Glomerular visceral epithelial cell (primary cell): ENCODE measurements at regions not wholly inside any gene's neighbourhood (a gene's known extent, or its start where the extent isn't known, plus 50 kb on each side); places are given as distances from the start of the nearest gene placed in this dataset.

Source experiments
- DNase-seq: peaks from one replicate; pipeline ENCODE4 v3.0.0-alpha.2; 2016; ENCODE audit errors: extremely low spot score

DNA sequence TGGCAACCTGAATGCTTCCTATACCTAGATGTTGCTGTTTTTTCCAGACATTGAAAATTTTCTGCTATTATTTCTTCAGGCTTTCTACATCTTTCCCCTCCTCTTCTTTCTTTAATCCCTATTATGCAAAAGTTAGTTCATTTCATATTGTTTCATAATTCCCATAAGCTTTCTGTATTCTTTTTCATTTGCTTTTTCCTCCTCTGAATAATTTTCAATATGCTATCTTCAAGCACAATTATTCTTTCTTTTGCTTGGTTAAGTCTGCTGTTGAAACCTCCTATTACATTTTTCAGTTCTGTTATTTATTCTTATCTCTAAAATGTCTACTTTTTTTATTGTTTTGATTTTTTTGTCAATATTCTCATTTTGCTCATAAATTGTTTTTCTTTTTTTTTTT, 947.1 kb upstream of the MIR17HG start:
- no peak for DNase-seq

DNA sequence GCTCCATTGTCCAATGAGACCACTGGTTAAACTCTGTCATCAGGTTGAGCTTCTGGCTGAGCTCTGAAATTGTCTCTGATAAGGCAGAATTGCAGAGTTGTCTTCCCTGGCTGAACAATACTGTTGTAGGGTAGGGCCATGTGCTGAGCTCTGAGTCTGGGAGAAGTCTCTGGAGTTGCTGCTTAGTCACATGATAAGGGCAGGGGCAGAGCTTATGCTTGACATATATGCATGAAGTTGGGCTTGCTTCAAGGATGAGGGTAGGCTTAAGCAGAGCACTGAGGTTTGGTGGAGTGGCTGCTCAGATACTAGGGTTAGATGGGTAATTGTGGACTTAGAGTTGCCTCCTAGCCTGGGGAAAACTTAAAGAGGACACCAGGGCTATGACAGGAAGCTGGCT, 946.3 kb upstream of the MIR17HG start:
- no peak for DNase-seq

DNA sequence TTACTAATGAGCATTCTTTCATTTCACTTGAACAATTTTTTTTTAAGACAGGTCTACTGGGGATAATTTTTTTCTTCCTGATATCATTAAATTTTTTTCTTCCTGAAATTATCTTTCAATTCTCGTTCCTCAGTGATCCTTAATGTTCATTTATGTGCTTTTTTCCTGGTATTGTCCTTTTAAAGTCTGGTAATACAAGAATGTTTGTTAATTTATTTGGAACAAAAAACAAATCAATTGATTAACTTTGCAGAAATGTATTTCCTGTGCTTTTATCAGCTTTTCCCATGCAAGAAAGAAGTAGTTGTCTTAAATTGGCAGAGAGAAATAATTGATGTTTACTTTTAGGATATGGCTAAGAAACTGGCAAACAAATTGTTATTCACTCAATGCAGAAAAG, 945.4 kb upstream of the MIR17HG start:
- DNase-seq, result no peak

DNA sequence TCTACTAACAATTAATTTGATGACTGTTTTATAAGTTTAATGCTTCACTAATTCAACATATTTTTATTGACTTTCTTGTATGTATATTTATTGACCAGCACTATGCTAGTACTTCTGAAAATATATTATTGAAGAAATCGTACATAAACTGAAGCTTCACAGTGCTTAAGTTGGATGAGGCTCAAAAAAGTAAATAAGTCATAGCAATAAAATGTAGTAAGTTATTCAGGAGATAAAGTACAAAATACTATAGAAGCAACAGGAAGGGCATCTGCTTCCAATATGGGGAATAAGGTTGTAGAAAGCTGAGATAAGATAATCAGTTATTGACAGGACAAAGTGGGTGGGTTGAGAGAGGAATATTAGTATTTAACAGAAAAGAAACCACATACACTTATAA, 944.9 kb upstream of the MIR17HG start:
- DNase-seq, result no peak

DNA sequence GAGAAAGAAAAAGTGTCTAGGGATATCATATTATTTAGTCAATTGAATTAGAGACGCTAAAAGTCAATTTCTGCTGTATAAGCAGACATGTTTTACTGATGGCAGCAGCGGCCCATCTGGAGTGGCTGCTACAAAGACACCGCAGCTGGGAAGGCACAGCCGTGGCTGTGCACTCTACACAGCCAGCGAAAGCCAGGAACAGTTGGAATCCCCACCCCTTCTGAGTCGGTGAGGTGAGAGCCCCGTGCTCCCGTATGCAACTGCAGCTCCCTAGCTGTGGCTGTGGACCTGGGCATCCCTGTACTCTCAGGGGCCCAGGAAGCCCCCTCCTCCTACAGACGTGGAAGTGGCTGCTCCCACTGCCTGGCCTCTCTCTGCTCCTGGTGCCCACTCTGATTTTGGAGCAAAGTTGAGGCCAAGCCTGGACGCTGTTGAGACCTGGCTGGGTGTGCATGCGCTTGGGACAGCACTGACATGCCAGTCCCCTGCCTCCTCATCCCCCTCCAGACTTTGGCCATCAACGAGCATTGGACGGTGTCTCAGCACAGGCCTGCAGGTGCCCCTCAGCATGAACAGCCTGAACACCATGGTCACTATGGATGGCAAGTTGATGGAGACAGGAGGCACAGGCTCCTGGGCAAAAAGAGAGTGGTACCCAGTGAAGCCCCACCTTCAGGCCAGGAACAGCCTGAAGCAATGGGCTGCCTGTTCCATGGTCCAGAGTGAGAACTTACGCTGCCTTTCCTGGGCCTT, 944.0 kb upstream of the MIR17HG start:
- no peak for DNase-seq

DNA sequence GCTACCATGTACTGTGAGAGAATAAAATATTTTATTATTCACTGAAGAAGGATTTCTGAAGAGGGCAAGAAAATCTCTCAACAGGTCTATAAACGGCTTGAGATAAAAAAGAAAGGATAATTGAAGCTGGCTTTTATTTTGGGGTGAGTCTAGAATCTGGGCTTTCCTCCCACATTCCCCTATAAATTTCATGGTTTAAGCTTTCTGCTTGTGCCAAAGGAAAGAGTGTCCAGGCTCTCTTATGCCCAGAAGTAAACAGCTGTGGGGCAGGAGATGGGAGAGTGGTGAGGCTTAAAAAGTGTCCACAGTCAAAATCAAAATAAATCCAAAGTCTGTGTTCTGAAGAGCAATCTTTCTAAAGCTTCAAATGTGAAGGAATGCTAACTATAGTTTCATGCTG, 942.2 kb upstream of the MIR17HG start:
- no peak for DNase-seq

DNA sequence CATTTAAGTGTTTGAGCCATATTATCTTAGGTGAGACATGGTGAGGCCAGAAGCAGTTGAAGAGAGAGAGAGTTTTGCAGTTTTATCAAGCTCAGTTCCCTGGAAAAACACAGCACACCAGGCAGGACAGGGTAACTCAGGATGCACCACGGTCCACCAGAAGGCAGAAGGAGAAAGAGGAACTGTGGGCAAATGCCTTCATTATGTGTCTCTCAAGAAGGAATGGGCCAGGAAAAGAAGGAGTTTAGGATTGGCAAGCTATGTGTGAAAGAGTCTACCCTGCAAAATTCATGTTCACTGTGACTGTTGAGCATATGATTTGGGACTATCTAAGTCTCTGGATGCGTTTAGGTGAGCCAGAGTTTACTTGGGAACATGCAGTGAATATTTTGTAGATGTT, 934.5 kb upstream of the MIR17HG start:
- DNase-seq, result no peak

DNA sequence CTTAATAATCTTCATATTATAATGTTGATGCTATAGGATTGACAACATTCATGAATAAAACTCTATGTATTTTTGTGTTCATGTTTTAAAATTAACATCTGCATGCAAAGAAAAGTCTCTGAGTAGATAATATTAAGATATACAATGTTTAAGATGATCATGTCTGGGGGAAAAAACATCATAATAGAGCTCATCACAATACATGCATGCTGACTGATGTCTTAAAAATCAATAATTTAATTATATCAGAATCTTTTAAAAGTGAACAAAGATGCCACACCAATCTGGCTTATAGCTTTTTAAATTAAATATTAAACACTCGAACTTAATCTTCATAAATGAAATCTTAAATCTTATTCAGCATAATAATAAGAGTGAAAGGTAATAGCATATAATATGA, 933.9 kb upstream of the MIR17HG start:
- DNase-seq, result no peak

DNA sequence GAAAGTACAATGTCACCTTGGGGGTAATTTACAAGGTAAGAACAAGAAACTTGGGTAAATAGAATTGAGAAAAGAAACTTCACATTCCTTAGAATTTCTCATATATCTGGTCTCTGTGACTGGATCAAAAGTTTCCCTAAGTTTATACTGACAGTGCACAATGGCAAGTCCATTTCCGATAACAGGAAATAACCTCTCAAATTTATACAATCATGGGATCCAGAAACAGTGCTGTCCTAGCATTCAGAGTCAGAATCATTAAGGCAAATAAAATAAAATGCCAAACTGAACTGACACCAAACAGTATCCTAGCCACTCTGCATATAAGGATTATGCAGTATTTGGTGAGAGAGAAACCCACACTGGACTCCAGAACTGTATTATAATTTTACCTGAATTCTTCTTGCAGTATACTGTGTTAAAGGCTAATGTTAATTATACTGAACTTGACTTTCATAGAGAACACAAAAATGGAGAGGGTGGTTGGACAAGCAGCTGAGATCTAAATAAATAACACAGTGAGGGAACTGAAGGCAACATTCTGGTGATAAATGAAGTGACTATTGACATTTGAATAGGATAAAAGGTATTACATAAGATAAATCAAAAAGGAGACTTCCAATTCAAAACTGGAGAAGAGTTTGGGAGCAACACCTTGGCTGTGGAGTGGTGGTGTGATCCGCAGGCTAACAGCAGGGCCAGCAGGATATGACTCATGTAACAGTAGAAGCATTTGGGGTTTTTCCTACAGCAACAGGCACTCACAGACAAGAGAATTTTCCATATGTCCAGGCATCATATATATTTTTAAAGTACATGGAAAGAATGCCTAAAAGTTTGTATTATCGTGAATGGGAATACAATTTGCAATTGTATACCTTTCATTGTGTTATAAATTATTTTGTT, 932.5 kb upstream of the MIR17HG start:
- DNase-seq, result peak; percentile 55

DNA sequence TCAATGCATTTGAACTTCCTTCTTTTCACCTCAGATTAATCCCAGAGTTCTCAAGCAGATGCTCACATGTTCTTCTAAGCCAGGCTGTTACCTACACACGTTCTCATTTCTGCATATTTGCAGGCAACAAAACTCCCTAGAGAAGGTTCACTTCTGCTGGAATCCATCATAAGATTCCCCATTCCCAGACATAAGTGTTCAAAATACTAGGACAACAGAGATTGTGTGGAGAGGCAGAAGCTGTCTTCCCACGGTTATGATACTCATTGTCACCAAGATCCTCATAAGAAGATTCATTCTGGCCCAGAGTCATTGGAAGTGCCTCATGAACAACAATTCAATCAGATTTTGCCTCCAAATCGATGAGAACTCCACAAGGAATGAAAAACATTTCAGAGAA, 931.6 kb upstream of the MIR17HG start:
- no peak for DNase-seq

DNA sequence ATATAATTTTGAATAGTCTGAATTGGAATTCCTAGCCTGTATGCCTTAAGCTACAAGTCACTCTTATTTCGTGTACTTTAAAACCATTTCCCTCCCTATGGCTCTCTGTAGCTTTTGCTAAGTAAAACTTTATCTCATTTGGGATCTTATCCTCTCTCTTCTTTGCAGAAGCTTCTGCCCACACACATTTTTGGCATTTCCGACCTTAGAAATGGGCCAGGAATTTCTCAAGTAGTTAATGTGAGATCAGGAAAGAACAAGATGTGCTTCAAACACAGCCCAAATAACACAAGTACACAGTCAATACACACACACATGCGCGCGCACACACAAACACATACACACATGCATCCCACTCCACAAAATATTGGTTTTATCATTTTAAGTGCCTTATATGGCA, 931.0 kb upstream of the MIR17HG start:
- no peak for DNase-seq

DNA sequence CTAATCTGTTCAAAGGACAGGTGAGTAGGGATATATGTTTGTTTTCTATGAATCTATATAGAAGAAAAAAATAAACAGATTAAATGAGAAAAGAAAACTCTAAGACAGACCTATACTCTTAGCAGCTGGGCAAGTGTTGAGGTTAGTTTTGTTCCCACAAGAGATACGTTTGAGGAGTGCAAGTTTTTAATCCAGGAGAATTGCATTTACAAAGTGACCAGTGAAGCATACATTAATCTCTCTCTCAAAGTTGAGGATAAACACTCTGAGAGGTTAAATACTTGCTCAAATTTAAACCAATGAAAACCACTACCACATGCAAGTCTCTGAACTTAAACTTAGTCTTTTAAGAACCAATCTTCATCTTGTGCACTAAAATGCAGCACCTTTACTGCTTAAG, 930.5 kb upstream of the MIR17HG start:
- no peak for DNase-seq

DNA sequence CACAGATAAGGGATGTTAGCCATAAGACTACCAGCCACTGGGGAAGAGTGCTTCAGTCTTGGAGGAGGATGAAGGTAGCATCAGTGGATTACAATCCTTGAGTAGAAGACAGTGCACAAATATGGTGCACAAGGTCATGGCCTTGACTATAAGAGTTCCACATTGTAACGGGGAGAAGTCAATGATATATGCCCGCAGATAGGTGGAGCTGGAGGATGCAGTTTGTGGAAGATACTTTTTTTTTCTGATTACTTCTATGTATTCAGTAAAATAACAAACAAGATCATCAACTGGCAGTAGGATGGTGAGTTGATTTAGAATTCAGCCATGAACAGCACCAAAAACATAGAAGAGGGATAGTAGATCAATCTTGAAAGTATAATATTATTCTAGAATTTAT, 926.8 kb upstream of the MIR17HG start:
- no peak for DNase-seq

DNA sequence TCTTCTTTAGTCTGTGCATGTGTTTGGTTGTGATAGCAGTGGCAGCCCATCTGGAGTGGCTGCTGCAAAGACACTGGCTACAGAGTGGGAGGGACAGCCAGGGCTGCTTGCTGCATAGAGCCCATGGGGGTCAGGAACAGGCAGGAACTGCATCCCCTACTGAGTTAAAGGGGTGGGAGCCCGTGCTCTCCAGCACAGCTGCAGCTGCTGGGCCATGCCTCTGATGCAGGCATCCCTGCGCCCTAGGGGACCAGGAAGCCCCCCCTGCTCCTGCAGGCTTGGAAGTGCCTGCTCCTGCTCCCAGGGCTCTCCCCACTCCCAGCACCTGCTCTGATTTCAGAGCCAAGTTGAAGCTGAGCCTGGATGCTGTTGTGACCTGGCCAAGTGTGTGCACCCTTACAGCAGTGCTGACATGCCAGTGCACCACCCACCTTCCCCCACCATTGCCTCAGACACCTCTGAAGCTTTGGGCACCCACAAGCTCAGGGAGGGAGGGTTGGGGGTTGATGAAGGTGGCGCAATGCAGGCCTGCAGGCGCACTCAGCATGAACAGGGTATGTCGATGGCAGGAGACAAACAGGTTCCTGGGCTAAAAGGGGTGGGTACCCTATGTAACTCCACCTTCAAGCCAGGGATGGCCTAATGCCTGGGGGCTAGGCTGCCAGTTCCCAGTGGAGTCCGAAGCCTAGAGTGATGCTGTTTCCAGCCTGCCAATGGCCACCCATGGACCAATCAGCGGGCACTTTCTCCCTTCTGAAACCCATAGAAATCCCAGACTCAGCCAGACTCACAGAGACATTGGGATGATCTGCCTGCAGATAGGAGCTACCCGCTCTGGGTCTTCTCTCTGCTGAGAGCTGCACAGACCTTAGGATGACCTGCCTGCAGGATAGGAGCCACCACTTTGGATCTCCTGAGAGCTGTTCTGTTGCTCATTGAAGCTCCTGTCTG, 919.9 kb upstream of the MIR17HG start:
- no peak for DNase-seq

DNA sequence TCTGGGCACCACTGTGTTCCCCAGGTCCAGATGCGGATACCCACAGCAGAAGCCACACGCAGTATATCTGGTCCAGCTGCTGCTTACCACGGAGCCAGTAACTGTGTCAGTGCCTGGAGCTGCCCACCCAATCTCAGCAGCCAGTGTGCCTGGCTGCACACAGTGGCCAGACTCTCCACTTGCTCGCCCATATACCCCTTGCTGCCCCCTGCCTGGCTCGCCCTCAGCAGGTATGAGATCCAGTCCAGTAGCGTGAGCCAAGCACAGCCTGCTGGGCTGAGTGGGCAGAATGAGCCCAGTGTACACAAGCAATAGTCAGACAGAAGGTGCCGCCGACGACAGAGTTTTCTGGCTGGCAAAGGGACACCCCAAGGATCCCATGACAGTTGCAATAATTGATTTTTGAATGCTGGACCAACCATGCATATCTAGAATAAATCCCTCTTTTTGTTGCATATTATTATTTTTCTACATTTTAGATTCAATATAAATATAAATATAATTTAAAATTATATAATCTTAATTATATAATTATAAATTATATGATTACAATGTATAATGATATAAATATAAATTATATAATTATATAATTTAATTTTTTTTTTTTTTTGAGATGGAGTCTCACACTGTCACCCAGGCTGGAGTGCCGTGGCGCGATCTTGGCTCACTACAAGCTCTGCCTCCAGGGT, 918.8 kb upstream of the MIR17HG start:
- no peak for DNase-seq

DNA sequence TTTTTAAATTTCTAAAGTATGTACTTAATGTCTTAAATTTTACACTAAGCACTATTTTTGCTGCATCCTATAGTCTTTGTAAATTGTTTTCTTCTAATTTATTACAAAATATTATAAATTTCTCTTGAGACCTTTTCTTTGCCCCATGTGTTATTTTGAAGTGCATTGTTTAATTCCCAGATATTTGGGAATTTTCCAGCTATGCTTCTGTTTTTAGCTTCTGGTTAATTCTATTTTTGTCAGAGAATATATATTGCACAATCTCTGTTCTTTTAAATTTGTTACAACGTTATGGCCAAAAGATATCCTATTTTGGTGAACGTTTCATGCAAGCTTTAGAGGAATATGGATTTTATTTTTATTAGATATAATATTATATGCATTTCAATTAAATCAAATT, 917.4 kb upstream of the MIR17HG start:
- no peak for DNase-seq

DNA sequence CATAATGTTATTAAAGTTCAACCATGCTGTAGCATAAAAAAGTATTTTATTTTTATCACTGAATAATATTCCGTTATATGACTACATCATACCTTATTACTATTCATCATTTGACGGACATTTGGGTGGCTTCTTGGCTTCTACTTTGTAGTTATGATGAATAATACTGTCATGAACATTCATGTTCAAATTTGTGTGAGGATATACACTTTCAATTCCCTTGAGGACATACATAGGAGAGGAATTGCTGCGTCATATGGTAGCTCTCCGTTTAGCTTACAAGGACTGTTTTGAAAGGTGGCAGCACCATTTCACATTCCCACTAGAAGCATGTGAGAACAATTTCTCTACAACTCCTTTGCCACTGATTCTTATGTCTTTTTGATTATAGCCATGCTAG, 910.8 kb upstream of the MIR17HG start:
- DNase-seq, result no peak

DNA sequence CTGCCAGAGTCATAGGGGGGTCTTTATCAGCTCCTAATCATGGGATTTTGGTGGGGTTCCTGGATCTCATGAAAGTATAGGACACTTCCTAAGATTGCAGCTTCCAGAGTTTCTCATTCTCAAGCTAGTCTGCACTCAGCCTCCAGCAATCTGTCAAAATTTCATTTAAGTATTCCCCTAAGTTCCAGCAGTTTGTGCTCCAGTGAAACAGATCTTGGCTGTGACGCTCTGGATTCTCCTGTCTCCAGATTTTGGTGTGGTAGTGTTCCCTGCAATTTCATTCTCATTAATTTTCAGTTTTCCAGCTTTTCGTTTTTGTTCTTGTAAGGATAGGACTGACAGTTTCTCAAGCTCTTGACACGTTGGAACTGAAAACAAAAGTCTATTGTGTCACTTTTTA, 908.9 kb upstream of the MIR17HG start:
- no peak for DNase-seq

DNA sequence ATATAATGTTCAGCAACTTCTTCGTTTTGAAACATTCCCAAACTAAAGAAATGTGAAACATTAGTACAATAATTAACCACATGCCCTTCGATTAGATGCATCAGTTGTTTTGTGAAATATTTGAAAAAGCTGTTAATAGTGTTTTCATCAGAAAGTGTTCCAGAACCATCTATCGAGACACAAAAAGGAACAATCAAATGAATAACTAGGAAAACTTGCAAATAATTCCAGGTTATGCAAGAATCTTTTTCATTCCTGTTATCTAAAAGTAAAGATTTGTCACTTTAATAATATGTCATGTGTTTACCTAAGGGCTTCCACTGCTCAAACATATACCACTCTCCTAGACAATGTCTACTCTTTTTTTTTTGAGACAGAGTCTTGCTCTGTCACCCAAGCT, 904.2 kb upstream of the MIR17HG start:
- DNase-seq, result no peak

DNA sequence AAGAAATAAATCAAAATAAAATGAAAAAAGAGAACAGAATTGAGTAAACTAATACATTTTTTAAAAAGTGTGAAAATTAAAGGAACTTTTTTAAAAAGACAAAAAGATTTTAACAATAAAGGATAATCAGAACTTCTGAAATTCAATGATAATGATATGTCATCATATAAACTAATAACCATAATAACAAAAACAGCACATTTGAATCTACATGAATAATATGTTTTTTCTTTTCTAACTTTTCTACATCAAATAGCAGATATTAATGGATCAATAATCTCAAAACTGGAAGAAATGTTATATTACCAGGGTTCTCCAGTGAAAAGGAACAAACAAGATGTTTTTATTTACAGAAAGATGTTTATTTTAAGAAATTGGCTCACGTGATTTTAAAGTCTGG, 903.3 kb upstream of the MIR17HG start:
- DNase-seq, result no peak

DNA sequence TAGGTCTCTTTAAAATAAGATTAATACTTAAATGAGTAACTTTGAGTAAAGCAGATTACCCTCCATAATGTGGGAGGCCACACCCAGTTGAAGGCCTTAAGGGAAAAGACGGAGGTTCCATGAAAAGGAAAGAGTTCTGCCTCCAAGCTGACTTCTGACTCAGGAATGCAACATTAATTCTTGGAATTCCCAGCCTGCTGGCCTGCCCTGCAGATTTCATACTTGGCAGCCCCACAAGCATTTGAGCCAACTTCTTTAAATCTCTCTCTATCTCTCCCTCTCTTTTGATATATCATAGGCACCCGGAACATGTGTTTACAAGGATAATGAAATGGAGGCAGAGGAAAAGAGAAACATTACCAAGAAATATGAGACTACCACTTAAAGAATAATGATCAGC, 902.3 kb upstream of the MIR17HG start:
- DNase-seq, result peak; percentile 89
